B cell (primary cell): ENCODE measurements at regions not wholly inside any gene's neighbourhood (a gene's known extent, or its start where the extent isn't known, plus 50 kb on each side); places are given as distances from the start of the nearest gene placed in this dataset.

Source experiments
- ATAC-seq: fragments of 200-7000 bp; cut with Tn5 transposase; one replicate; pipeline ENCODE4 v1.10.0; 2021; ENCODE audit warnings: low read depth, mild to moderate bottlenecking, moderate number of reproducible peaks, moderate library complexity
- CTCF ChIA-PET: fragments of 350-600 bp; sonication (Branson Sonifier 250); formaldehyde crosslinking; loops from one replicate; lab custom pipeline; 2021; ENCODE audit warnings: antibody characterized with exemption, inconsistent platforms; lab: Charles Lee
- POLR2A ChIA-PET: fragments of 350-600 bp; sonication (Branson Sonifier 250); formaldehyde crosslinking; loops from one replicate; lab custom pipeline; 2021; ENCODE audit warnings: antibody characterized with exemption; lab: Charles Lee
- DNase-seq: peaks from one replicate; pipeline ENCODE4 v3.0.0; 2013
- H2AFZ ChIP-seq: 2 replicates; pipeline ENCODE4 v1.6.1; 2012; ENCODE audit warnings: mild to moderate bottlenecking, low read depth, low read length; ENCODE audit not compliant: insufficient read depth, poor library complexity, severe bottlenecking
- H3K27ac ChIP-seq, 2 donors: 1 replicate in 1 of 2; 2 replicates in 1 of 2; pipeline ENCODE4 v1.5.1; 2012 to 2013; ENCODE audit warnings: low read length in 2 of 2, mild to moderate bottlenecking in 2 of 2, moderate library complexity in 1 of 2
- H3K27me3 ChIP-seq, 4 experiments: fragments of 200-600 bp in 1 of 4; sonication (generic) in 1 of 4; replicated peaks in 1 of 4; 1 replicate in 2 of 4; 2 replicates in 2 of 4; pipeline versions ENCODE4 v1.6.1 to v1.7.0; 2013 to 2016; ENCODE audit warnings: low read length in 3 of 4, mild to moderate bottlenecking in 2 of 4, mixed read lengths in 1 of 4, moderate library complexity in 1 of 4; ENCODE audit not compliant: insufficient read depth in 4 of 4, control insufficient read depth in 3 of 4; ENCODE audit errors: control extremely low read depth in 1 of 4
- H3K36me3 ChIP-seq, 2 experiments: replicated peaks in 1 of 2; 1 replicate in 1 of 2; 2 replicates in 1 of 2; pipeline versions ENCODE4 v1.6.1 to v1.7.1; 2013; ENCODE audit warnings: low read length in 1 of 2; ENCODE audit not compliant: insufficient read depth in 2 of 2, control insufficient read depth in 1 of 2; ENCODE audit errors: control extremely low read depth in 1 of 2, extremely low read depth in 1 of 2
- H3K4me1 ChIP-seq, 2 donors: fragments of 200-600 bp in 1 of 2; sonication (generic) in 1 of 2; 1 replicate in 1 of 2; 2 replicates in 1 of 2; pipeline versions ENCODE4 v1.5.1 to v1.6.1; 2013 to 2017; ENCODE audit warnings: low read length in 2 of 2; ENCODE audit not compliant: control insufficient read depth in 2 of 2, insufficient read depth in 2 of 2
- H3K4me2 ChIP-seq: replicated peaks from 2 replicates; pipeline ENCODE3; 2012; ENCODE audit warnings: mild to moderate bottlenecking, low read depth, low read length; ENCODE audit not compliant: poor library complexity, severe bottlenecking
- H3K4me3 ChIP-seq, 5 experiments: fragments of 200-600 bp in 1 of 5; sonication (generic) in 1 of 5; 1 replicate in 3 of 5; 2 replicates in 2 of 5; pipeline versions ENCODE4 v1.5.1 to v1.7.0; 2011 to 2016; ENCODE audit warnings: low read length in 4 of 5, mild to moderate bottlenecking in 4 of 5, low read depth in 2 of 5, control low read depth in 1 of 5, moderate library complexity in 1 of 5; ENCODE audit not compliant: insufficient read depth in 1 of 5; ENCODE audit errors: control extremely low read depth in 1 of 5, extremely low read depth in 1 of 5
- H3K79me2 ChIP-seq: fragments of 200-600 bp; sonication (generic); one replicate; pipeline ENCODE4 v1.6.0; 2016; ENCODE audit warnings: low read length; ENCODE audit not compliant: control insufficient read depth, insufficient read depth
- H3K9ac ChIP-seq: fragments of 200-600 bp; sonication (generic); 2 replicates; pipeline ENCODE4 v1.6.1; 2017; ENCODE audit warnings: mild to moderate bottlenecking, low read length, moderate library complexity
- H3K9me3 ChIP-seq, 3 donors: one replicate each; pipeline versions ENCODE4 v1.6.1 to v1.7.1; 2013; ENCODE audit warnings: low read length in 2 of 3; ENCODE audit not compliant: control insufficient read depth in 2 of 3, insufficient read depth in 1 of 3; ENCODE audit errors: control extremely low read depth in 1 of 3
- H4K20me1 ChIP-seq: 2 replicates; pipeline ENCODE4 v1.6.0; 2012; ENCODE audit warnings: mild to moderate bottlenecking, low read length; ENCODE audit not compliant: insufficient read depth, control insufficient read depth, poor library complexity, severe bottlenecking
- H3K27ac Mint-ChIP-seq: one replicate; pipeline ENCODE4 v1.8.0; 2021; ENCODE audit warnings: mixed read lengths
- H3K27me3 Mint-ChIP-seq: one replicate; pipeline ENCODE4 v1.8.0; 2021; ENCODE audit warnings: mixed read lengths
- H3K4me1 Mint-ChIP-seq: one replicate; pipeline ENCODE4 v1.8.0; 2021; ENCODE audit warnings: mixed read lengths
- H3K4me3 Mint-ChIP-seq: one replicate; pipeline ENCODE4 v1.8.0; 2021; ENCODE audit warnings: mixed read lengths
- H3K9me3 Mint-ChIP-seq: one replicate; pipeline ENCODE4 v1.8.0; 2022; ENCODE audit warnings: mixed read lengths; ENCODE audit not compliant: insufficient read depth
- CTCF ChIP-seq: fragments of 200-600 bp; IDR thresholded peaks from one replicate; pipeline ENCODE4 v1.8.0; 2022; ENCODE audit warnings: antibody characterized with exemption, mild to moderate bottlenecking
- EZH2 ChIP-seq: IDR thresholded peaks from 2 replicates; pipeline ENCODE4 v1.6.1; 2012; ENCODE audit warnings: borderline replicate concordance, low read depth, mild to moderate bottlenecking, moderate library complexity, low read length; ENCODE audit not compliant: insufficient read depth, poor library complexity, severe bottlenecking
- WGBS: methylation state at CpG from one replicate; pipeline ENCODE4 v1.1.5; 2013; ENCODE audit warnings: missing lambda C conversion rate; ENCODE audit not compliant: insufficient coverage; 5-methylcytosine and 5-hydroxymethylcytosine counted together
- intact Hi-C: fragments of 100-400 bp; cut with micrococcal nuclease; formaldehyde crosslinking; loops from one replicate; pipeline ENCODE4 v1.10.0; 2022

GRCh38 chr21:22211943-22212342 is 1213.7 kb downstream of the NCAM2 start:
- ATAC-seq, result no peak
- TF ChIP-seq CTCF (no peak), EZH2 (no peak)
- no peaks in the 10 kb centered on the region for H3K9me3 Mint-ChIP-seq

GRCh38 chr21:22223385-22223784 is 1225.2 kb downstream of the NCAM2 start:
- H3K27ac ChIP-seq, result no peak overlapping the region
- H3K4me3 ChIP-seq, result no peak overlapping the region
- intact Hi-C loops, result no loop called here
- Mint-ChIP-seq H3K4me3 (no peak overlapping the region), H3K27me3 (no peaks in the 10 kb centered on the region), H3K27ac (no peak overlapping the region), H3K4me1 (peaks cover 3% of the 10 kb centered on the region), H3K9me3 (peaks cover 3% of the 10 kb centered on the region)
- TF ChIP-seq EZH2 (no peak), CTCF (no peak)
- no peak overlapping the region for H2AFZ ChIP-seq
- ChIA-PET CTCF (no interaction called here), POLR2A (no interaction called here)
- no peaks in the 10 kb centered on the region for H4K20me1 ChIP-seq
- H3K9me3 ChIP-seq, result no peaks in the 10 kb centered on the region
- no peaks in the 10 kb centered on the region for H3K36me3 ChIP-seq
- 80% methylated on average over 1 of the region's 3 CpGs for WGBS
- no peaks in the 10 kb centered on the region for H3K79me2 ChIP-seq
- H3K9ac ChIP-seq, result no peak overlapping the region
- no peaks in the 10 kb centered on the region for H3K4me1 ChIP-seq
- H3K4me2 ChIP-seq, result no peak overlapping the region
- no peaks in the 10 kb centered on the region for H3K27me3 ChIP-seq
- DNase-seq, result peak; percentile 2
- ATAC-seq, result no peak

More at GRCh38 chr21:22211943-22212342, 1213.7 kb downstream of the NCAM2 start:
- Mint-ChIP-seq H3K27ac (no peak overlapping the region), H3K4me1 (no peaks in the 10 kb centered on the region), H3K27me3 (no peaks in the 10 kb centered on the region), H3K4me3 (no peak overlapping the region)
- Histone ChIP-seq H4K20me1 (no peaks in the 10 kb centered on the region), H3K27me3 (no peaks in the 10 kb centered on the region), H2AFZ (no peak overlapping the region), H3K79me2 (no peaks in the 10 kb centered on the region), H3K27ac (no peak overlapping the region), H3K9me3 (peaks cover 0 to 5% (median 0%) of the 10 kb centered on the region in 3 donors), H3K4me3 (no peak overlapping the region), H3K36me3 (no peaks in the 10 kb centered on the region), H3K9ac (no peak overlapping the region), H3K4me1 (no peaks in the 10 kb centered on the region), H3K4me2 (no peak overlapping the region)
- 83% methylated on average over 1 of the region's 2 CpGs for WGBS
- DNase-seq, result no peak
- CTCF ChIA-PET, result interaction anchor here (0.6 kb wide), 1 partner anchor 1692 kb away, joined by 3 read pairs; no protein-coding TSS in a partner anchor
- POLR2A ChIA-PET, result no interaction called here
- intact Hi-C loops, result no loop called here
